A172 (cell line): ENCODE measurements at regions not wholly inside any gene's neighbourhood (a gene's known extent, or its start where the extent isn't known, plus 50 kb on each side); places are given as distances from the start of the nearest gene placed in this dataset.
A peak's percentile ranks its signal among the peaks of the same experiment; 100 is the strongest.
"Not testable (repeated sequence)": the region's sequence is repeated elsewhere in the genome, so short reads cannot be mapped to it uniquely, and the experiment has no call there.

ENCODE experiments used
- DNase-seq: peaks from one replicate; pipeline ENCODE4 v3.0.0-alpha.2; 2015; ENCODE audit warnings: low spot score

DNA sequence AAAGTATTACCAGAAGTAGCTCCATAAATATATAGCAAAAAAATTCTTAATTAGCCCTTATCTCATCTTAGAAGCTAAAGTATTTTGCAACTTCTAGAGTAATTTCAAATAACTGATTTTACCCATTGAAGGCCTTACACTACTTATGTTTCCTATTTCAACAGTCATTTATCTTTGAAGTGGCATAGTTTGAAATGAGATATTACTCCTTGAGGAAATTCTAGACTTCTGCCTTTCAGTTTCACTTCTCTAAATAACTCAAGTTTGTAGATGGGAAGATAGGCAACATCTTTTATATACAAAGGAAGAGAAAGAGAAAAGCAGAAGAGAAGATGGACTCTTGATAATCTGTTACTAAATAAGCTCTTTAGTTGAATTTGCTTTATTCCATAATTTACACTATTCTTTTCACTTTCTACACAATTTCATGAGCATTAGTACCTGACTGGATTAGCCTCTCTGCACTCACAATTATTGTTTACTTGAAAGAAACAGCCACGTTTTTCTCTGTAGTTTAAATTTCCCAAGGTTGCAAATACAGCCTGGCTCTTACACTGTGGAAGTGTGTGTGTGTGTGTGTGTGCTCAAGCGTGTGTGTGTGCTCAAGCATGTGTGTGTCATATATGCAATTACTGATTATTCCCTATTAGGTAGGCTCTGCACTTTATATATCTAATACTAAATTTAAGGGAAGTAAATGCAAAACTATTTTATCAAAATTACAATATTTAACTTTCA, 60.6 kb upstream of the EMB start:
- DNase-seq = no peak

DNA sequence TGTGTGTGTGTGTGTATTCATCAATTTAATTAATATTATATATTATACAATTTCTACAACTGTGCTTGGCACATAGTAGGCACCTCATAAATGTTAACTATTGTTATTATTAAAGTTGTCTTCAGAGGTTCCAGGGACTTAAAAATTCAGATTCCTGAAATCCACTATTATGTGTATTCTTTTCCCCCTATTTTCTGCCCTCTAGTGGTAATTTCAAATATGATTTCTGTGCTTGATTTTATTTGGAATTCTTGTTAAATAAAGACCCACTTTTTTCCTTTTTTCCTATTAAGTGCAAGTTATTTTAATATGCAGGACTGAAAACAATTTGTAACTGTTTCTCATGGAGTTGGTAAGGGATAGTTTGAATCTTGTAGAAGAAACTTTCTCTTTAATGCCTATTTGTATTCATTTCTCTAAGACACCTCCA, 72.0 kb upstream of the EMB start:
- not testable (repeated sequence) for DNase-seq

DNA sequence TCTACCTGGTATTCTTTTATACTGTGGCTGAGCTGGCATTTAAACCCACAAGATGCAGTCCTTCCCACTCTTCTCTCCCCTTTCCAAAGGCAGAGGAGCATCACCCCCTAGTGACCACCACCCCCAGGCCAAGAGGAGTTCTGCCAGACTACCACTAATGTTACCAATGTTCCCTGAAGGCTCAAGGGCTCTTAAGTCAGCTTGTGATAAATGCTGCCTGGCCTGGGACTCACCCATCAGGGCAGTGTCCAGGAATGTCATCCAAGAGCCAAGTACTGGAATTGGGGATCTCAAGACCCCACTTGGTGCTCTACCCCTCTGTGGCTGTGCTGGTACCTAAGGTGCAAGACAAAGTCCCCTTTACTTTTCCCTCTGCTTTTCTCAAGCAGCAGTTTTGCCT, 80.0 kb upstream of the EMB start:
- not testable (repeated sequence) for DNase-seq

DNA sequence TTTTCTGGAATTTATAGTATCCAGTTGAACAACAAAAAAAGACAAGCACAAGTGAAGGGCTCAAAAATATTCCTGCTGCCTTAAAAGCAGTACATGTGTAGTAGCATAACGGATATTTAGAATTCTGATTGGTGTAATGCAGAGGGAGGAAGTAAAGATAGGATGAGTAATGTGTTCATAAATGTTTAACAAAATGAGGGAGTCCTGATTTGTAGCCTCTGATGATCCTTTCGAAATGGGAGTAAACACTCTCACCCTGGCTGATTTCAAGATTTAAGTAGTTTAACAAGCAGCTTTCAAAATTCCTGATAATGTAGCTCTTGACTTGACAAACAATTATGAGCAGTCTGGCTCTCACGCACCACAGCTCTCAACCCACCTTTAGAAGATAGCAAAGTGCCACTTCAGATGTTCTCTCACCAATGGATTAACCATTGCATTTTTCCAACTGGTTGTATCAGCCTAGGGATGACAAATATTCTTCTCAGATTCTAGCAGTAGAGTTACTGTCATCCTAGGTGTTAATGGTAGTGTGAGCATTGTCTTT, 86.5 kb upstream of the EMB start:
- not testable (repeated sequence) for DNase-seq

DNA sequence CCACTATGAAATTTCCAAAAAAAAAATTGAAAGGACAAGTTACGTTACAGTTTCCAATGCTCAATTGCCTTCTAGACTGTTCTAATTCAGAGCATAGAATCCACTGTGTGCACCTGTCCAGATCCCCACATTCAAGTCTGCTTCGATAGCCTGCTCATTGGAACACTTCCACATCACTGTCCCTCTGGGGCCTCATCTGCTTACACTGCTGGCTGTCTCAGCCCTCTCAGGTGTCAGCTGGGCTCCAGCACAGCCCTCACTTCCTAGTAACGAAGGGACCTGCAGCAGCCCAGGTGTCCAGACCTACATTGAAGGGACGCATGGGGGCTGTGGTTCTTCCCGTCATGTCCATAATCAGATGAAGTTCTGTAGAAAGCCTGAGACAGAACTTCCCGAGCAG, 94.3 kb upstream of the EMB start:
- DNase-seq = no peak

DNA sequence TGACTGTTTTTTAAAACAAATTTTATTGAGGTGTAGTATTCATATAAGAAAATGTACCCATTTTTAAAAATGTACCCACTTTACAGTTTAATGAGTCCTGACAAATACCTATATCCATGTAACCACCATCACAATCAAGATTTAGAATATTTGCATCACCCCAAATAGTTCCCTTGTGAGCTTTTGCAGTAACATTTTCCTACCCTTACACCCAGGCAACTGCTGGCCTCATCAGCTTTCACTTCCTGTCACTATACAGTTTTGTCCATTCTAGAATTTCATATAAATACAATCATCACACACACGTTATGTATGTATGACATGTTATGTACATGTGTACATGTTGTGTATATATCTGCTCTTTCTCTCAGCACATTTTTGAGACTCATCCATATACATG, 96.4 kb upstream of the EMB start:
- DNase-seq = not testable (repeated sequence)

DNA sequence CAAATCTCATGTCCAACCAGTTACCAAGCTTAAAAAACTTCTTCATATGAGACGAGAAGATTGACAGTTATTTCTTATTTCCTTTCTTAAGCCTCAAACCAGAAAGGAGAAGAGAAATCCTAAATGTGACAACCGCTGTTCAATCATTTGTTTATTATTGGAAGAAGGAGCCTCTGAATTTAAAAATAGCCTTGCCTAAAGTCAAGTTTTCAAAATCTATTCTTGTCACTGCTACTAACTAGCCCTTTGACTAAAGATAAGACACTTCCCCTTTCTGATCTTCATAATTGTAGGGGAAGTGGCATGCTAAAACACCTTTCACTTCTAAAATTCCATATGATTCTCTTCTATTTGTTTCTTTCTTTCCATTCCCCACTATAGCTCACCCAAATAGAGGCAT, 106.2 kb upstream of the EMB start:
- no peak for DNase-seq

DNA sequence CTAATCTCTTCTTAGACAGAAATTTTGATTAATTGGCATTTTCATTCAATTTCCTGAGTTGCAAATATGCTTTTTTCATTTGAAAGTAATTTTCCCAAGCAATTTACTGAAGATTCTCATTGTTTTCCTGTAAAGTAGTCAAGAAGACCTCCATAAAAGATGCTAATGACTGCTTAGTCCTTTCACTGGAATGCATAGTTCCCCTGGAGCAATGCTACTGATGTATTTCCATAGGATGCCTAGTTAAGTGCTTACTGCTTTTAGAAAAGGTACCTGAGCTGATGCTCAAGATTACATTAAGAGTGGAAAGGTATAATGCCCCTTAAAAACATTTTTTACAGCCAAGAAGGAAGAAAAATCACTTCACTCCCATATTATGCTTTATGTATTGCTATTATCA, 109.2 kb upstream of the EMB start:
- DNase-seq = no peak

DNA sequence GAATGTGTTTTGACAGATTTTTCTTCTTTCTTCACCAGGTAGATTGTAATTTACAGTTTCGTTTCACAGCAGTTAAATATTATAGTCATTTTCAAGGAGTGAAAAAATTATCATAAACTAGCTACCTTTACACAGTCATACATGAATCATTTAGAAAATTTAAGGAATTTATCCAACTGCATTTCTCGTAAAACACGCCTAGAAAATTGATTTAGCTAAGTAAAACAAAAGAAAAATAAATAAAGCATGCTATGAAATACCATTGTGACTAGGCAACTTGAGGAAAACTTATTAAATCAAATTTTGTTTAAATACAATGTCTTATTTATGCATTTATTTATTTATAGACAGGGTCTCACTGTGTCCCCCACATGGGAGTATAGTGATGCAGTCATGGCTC, 109.9 kb upstream of the EMB start:
- DNase-seq = no peak

DNA sequence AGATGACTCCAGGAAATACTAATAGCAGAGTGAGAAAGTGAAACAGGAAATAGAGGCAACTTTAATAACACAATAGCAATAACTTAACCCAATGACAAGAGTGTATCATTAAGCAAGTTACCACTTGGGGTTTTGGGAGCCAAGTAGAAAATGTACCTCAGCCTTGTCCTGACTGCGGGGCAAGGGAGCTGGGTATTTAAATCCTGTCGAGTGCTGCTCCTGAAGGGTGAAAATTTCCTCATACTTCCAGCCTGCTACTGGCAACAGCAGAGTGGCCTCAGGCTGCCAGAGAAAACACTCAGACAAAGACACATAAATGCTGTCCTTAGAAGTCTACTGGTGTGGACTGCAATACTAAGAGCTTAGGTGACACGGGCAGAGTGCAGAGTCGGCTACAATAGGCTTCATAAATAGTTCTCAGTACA, 112.5 kb upstream of the EMB start:
- DNase-seq = peak; percentile 2

DNA sequence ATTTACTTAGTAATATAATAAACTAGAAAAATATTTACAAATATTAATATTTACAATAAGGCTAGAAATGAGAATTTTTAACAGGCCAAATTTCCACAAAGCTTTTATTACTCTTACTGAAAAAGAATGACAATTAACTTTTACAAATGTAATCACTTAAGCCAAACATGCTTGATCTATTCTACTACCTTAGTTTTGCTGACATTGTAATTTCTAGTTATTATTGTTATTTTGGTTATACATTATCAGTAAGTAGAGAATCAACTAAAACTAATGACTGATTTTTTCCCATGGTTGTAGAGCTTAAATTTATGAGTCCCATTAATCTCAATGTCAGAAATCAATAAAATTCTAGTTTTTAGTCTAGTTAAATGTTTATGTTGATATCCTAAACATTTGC, 107.8 kb upstream of the PARP8 start:
- not testable (repeated sequence) for DNase-seq

DNA sequence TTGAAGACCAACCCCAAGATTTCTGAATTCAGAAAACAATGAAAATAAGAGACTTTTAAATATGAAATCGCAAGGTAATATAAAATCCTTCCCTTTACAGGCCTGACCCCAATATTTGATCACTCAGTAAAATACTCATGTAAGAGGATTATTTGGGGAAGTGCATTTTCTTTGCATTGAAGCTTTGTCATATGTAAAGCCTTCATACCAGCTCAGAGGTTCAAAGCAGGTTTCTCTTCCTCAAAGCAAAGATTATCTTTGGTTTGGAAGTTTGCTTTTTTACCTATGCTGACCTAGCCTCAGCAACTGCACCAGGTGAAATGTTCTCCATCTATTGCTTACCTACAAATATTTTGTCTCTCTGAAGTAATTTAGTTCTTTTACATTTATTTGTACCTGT, 106.5 kb upstream of the PARP8 start:
- no peak for DNase-seq

DNA sequence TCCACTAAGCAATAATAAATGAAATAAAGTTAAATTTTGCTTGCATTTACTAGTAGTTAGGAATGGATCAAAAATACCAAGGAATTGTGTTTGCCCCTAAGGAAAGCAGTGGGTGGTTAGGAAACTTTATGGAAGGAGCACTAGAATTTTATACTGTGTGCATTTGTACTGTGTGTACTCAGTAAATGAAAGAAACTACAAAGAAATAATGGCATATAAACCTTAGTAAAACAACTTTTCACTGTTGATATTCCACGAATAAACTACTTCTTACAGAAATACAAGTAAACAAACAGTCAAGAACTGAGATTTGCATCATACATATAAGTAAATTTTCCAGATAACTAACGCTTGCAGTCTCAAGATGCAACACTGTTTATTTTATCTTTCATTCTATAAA, 103.7 kb upstream of the PARP8 start:
- DNase-seq = no peak

DNA sequence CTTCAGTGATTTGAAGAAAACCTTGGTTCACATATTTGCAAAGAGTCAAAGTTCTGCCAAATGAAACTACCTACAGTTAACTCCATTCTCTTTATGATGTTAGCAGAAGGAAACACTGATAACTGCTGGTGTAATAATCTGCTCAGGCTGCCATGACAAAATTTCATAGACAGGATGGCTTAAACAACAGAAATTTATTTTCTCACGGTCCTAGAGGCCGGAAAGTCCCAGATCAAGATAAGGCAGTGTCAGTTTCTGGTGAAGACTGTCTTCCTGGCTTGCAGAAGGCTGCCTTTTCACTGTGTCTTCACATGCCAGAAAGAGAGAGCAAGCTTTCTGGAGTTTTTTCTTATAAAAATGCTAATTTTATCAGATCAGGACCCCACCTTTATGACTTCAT, 102.4 kb upstream of the PARP8 start:
- DNase-seq = no peak

DNA sequence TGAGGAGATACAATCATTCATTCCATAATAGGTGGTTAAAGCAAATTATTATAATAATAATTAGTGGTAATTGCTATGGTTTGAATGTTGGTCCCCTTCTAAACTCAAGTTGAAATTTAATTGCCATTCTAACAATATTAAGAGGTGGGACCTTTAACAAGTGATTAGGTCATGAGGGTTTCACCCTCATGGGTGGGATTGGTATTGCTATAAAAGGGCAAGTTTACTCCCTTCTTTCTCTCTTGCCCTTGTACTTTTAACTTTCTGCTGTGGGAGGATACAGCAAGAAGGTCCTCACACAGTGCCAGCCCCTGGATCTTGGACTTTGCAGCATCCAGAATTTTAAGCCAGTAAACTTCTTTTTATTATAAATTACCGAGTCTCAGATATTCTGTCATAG, 101.9 kb upstream of the PARP8 start:
- DNase-seq = no peak

DNA sequence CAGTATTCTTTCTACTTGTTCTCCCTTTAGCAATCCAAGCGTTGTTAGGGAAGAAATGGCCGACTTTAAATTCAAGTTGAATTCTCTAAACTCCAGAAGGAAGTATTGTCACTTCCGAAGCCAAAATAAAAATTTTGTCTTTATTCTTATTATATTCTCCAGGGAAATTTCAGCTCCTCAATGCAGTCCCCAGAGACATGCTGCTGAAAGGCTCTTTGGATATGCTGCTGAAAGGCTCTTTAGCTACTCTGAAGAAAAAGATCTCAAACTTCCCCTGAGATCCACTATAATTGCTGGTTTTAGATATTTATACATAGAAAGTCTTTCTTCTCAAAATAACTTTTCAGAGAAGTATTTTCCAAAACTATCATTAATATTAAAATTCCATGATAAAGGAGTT, 92.3 kb upstream of the PARP8 start:
- no peak for DNase-seq

DNA sequence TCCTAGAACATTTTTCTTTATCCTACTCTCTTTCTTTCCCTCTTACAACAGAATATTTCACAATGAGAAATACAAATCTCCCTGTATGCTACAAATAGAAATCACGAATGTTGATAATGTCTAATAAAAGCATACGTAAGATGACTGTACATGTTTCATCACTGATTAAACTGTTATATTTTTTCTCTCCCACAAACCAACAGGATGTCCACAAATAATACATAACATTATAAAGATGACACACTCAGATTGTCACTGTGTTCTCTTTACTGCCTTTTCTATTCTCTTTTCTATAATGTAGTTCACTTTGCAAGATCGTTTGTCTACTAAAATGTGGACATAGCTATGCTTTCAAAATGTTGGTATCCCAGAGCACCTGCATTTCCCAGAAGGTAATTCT, 90.7 kb upstream of the PARP8 start:
- DNase-seq = no peak

DNA sequence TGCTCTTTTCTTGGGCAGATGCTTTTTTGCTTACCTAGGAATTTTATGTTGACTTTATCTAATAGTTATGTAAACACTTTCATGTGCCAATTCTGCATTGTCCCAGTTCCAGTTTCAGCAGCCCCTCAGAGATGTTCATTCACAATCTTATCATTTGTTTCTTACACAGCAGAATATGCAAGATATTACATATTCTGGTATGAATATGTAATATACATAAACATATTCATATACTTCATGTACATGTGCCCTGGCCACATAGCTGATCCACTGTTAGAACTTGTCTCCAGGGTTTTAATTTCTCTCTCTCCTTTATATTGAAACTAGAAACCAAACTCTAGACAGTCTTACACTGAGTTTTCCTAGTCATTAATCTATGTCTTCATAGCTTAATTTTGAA, 90.2 kb upstream of the PARP8 start:
- DNase-seq = no peak

DNA sequence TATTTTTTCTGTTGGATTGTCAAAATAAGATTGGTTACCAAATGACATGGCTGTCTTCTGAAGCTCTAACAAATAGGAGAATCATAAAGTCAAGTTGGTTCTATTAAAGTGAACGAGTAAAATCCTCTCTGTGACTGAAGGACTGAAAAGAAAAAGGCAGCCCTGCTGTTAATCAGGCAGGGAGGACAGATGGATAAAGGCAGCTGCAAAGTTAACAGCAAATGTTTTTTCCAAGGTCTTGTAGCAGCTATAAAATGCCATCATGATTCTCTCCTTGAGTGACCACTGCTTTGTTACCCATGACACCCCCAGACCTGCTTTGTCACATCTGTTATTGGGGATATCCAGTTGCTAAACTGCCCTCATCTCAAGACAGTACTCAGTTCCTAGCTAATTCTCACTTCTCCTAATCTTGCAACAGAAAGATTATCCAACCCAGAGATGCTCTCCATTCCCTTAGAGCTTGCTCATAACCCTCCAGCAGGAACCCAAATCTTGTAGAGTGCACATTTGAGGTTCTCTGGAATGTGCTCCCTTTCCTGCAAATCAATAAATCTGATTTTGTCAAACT, 89.7 kb upstream of the PARP8 start:
- DNase-seq = no peak

DNA sequence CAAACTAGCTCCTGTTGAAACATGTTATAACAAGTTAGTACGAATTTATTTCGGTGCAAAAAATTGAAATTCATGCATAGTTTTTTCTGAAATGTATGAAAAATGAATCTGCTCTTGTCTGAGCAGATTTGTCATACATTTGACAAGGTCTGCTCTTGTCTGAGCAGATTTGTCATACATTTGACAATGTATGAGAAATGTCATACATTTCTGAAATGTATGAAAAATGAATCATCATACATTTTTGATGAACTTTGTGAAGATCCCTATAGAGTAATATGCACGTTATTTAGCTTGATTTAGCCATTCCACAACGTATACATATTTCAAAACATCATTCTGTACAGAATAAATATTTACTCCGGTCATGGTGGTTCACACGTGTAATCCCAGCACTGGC, 85.9 kb upstream of the PARP8 start:
- DNase-seq = no peak

DNA sequence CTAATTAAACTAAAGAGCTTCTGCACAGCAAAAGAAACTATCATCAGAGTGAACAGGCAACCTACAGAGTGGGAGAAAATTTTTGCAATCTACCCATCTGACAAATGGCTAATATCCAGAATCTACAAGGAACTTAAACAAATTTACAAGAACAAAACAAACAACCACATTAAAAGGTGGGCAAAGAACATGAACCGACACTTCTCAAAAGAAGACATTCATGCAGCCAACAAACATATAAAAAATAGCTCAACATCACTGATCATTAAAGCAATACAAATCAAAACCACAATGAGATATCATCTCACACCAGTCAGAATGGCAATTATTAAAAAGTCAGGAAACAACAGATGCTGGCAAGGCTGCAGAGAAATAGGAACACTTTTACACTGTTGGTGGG, 84.6 kb upstream of the PARP8 start:
- not testable (repeated sequence) for DNase-seq

DNA sequence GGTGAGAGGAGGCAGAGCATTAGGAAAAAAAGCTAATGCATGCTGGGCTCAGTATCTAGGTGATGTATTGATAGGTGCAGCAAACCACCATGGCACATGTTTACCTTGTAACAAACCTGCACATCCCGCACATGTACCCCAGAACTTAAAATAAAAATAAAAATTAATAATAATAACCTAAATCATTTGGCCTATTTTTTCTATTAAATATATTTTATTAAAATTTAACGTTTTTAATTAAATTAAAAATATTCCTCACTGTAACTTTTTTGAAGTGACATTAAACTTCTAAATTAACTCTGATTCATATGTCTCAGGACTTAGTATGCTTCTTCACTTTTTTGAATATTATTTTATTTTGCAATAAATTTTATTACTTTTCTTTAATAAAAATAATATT, 83.7 kb upstream of the PARP8 start:
- no peak for DNase-seq

DNA sequence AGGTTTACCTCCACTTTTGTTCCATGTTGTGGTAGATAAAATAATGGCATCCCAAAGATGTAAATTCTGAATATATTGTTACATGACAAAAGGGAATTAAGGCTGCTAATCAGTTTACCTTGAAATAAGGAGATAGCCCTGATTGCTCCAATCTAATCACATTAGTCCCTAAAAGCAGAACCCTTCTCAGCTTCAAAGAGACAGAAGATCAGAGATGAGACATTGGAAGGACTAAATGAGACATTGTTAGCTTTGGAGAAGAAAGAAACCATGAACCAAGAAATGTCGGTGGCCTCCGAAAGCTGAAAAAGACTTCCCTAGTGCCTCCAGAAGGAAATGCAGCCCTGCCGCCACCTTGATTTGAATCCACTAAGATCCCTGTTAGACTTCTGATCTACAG, 82.8 kb upstream of the PARP8 start:
- DNase-seq = no peak

DNA sequence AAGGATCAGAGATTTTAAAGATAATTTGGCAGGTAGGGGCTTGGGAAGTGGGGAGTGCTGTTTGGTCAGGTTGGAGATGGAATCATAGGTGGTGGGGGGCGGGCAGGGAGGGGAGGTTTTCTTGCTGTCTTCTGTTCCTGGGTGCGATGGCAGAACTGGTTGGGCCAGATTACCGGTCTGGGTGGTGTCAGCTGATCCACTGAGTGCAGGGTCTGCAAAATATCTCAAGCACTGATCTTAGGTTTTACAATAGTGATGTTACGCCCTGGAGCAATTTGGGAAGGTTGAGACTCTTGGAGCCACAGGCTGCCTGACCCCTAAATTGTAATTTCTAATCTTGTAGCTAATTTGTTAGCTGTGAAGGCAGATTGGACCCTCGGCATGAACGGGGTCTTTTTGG, 78.0 kb upstream of the PARP8 start:
- not testable (repeated sequence) for DNase-seq
